GM23338 (cell line): ENCODE measurements at regions not wholly inside any gene's neighbourhood (a gene's known extent, or its start where the extent isn't known, plus 50 kb on each side); places are given as distances from the start of the nearest gene placed in this dataset.

Experiments
- ATAC-seq: fragments of 200-7000 bp; cut with Tn5 transposase; 3 replicates; pipeline ENCODE4 v1.9.1; 2020
- DNase-seq: peaks from one replicate; pipeline ENCODE4 v3.0.0-alpha.2; 2015; ENCODE audit warnings: low spot score
- H2AFZ ChIP-seq: fragments of 200-600 bp; sonication (generic); 2 replicates; pipeline ENCODE4 v1.8.0; 2016; ENCODE audit warnings: antibody characterized with exemption, mild to moderate bottlenecking, moderate library complexity
- H3F3A ChIP-seq: fragments of 200-600 bp; sonication (generic); replicated peaks from 2 replicates; pipeline ENCODE4 v1.8.0; 2017; ENCODE audit warnings: antibody characterized with exemption, mixed run types, low read depth
- H3K27ac ChIP-seq: fragments of 200-600 bp; sonication (generic); 2 replicates; pipeline ENCODE4 v1.6.1; 2016; ENCODE audit warnings: low read depth
- H3K27me3 ChIP-seq: fragments of 200-600 bp; sonication (generic); 2 replicates; pipeline ENCODE4 v1.8.0; 2016; ENCODE audit warnings: mild to moderate bottlenecking, mixed run types, moderate library complexity; ENCODE audit not compliant: insufficient read depth
- H3K36me3 ChIP-seq: fragments of 200-600 bp; sonication (generic); 2 replicates; pipeline ENCODE4 v1.8.0; 2016; ENCODE audit warnings: mild to moderate bottlenecking; ENCODE audit not compliant: insufficient read depth
- H3K4me1 ChIP-seq: fragments of 200-600 bp; sonication (generic); 2 replicates; pipeline ENCODE4 v1.8.0; 2016; ENCODE audit warnings: mild to moderate bottlenecking, moderate library complexity; ENCODE audit not compliant: insufficient read depth
- H3K4me2 ChIP-seq: fragments of 200-600 bp; sonication (generic); 2 replicates; pipeline ENCODE4 v1.7.1; 2017; ENCODE audit warnings: mixed run types
- H3K4me3 ChIP-seq: fragments of 200-600 bp; sonication (generic); 2 replicates; pipeline ENCODE4 v1.6.1; 2016; ENCODE audit warnings: mixed run types
- H3K79me2 ChIP-seq: fragments of 200-600 bp; sonication (generic); replicated peaks from 2 replicates; pipeline ENCODE4 v1.8.0; 2017; ENCODE audit warnings: mild to moderate bottlenecking; ENCODE audit not compliant: insufficient read depth
- H3K9me2 ChIP-seq: fragments of 200-600 bp; sonication (generic); 2 replicates; pipeline ENCODE4 v1.8.0; 2017; ENCODE audit not compliant: insufficient read depth
- H4K20me1 ChIP-seq: fragments of 200-600 bp; sonication (generic); replicated peaks from 2 replicates; pipeline ENCODE4 v1.8.0; 2017; ENCODE audit warnings: mild to moderate bottlenecking; ENCODE audit not compliant: insufficient read depth
- H3K27ac Mint-ChIP-seq: 2 replicates; pipeline ENCODE4 v1.8.0; 2020; ENCODE audit warnings: inconsistent platforms, mild to moderate bottlenecking, moderate library complexity, mixed read lengths
- H3K27me3 Mint-ChIP-seq: 3 replicates; pipeline ENCODE4 v1.8.0; 2022; ENCODE audit warnings: low read depth, mild to moderate bottlenecking, moderate library complexity, mixed read lengths, inconsistent platforms; ENCODE audit not compliant: insufficient read depth, poor library complexity
- H3K36me3 Mint-ChIP-seq: 3 replicates; pipeline ENCODE4 v1.8.0; 2021; ENCODE audit warnings: low read depth, mild to moderate bottlenecking, inconsistent platforms, moderate library complexity, mixed read lengths
- H3K4me1 Mint-ChIP-seq: 3 replicates; pipeline ENCODE4 v1.8.0; 2020; ENCODE audit warnings: mild to moderate bottlenecking, inconsistent platforms, mixed read lengths
- H3K4me3 Mint-ChIP-seq: 3 replicates; pipeline ENCODE4 v1.8.0; 2021; ENCODE audit warnings: moderate library complexity, mild to moderate bottlenecking, inconsistent platforms, mixed read lengths
- H3K9me3 Mint-ChIP-seq: 3 replicates; pipeline ENCODE4 v1.8.0; 2020; ENCODE audit warnings: moderate library complexity, mild to moderate bottlenecking, inconsistent platforms, mixed read lengths
- CTCF ChIP-seq, 2 experiments: fragments of 200-600 bp in 1 of 2; sonication (generic) in 1 of 2; conservative IDR thresholded peaks; 2 replicates each; pipeline versions ENCODE4 v1.5.1 to v1.6.1; 2016 to 2017; ENCODE audit warnings: antibody characterized with exemption in 2 of 2, low read depth in 2 of 2, mild to moderate bottlenecking in 2 of 2, moderate library complexity in 1 of 2
- ETS1 ChIP-seq: IDR thresholded peaks from 2 replicates; pipeline ENCODE4 v1.6.1; 2016; ENCODE audit warnings: antibody characterized with exemption
- EZH2 ChIP-seq: fragments of 200-600 bp; sonication (generic); IDR thresholded peaks from one replicate; pipeline ENCODE4 v1.8.0; 2017; ENCODE audit warnings: antibody characterized with exemption, mild to moderate bottlenecking, low read depth; ENCODE audit not compliant: unreplicated experiment
- EZH2phosphoT487 ChIP-seq: fragments of 200-600 bp; sonication (generic); IDR thresholded peaks from one replicate; pipeline ENCODE4 v1.8.1; 2018; ENCODE audit warnings: antibody characterized with exemption; ENCODE audit not compliant: unreplicated experiment
- NANOG ChIP-seq: IDR thresholded peaks from 2 replicates; pipeline ENCODE4 v1.6.1; 2016; ENCODE audit warnings: antibody characterized with exemption, borderline replicate concordance
- POLR2AphosphoS5 ChIP-seq: IDR thresholded peaks from 2 replicates; pipeline ENCODE4 v1.6.1; 2016; ENCODE audit warnings: antibody characterized with exemption, low read depth
- REST ChIP-seq: IDR thresholded peaks from one replicate; pipeline ENCODE4 v1.6.1; 2018; ENCODE audit warnings: antibody characterized with exemption; ENCODE audit not compliant: unreplicated experiment
- ZNF114 ChIP-seq: fragments of 250-450 bp; sonication (Bioruptor Pico); IDR thresholded peaks from 2 replicates; pipeline ENCODE4 v1.5.0; 2020; ENCODE audit warnings: mild to moderate bottlenecking, moderate library complexity
- ZNF331 ChIP-seq: fragments of 250-450 bp; sonication (Bioruptor Pico); IDR thresholded peaks from 2 replicates; pipeline ENCODE4 v1.5.0; 2020; ENCODE audit warnings: low read depth, mild to moderate bottlenecking, moderate library complexity
- TF ChIP-seq, protein P1 (sequence below): fragments of 250-450 bp; sonication (Bioruptor Pico); IDR thresholded peaks from 2 replicates; pipeline ENCODE4 v1.5.0; 2020; ENCODE audit warnings: mild to moderate bottlenecking, moderate library complexity

- no peaks in the 10 kb centered on the region for H3K79me2 ChIP-seq
- ATAC-seq (no peak), DNase-seq (no peak)
- no peak overlapping the region for H2AFZ ChIP-seq
- Mint-ChIP-seq H3K27me3 (no peaks in the 10 kb centered on the region), H3K27ac (no peak overlapping the region), H3K9me3 (peaks cover 13% of the 10 kb centered on the region), H3K4me1 (no peaks in the 10 kb centered on the region), H3K36me3 (peaks cover 8% of the 10 kb centered on the region; the same call in 2 of the 3 replicates), H3K4me3 (no peak overlapping the region)
- H3K4me1 ChIP-seq, result no peaks in the 10 kb centered on the region
- no peaks in the 10 kb centered on the region for H4K20me1 ChIP-seq
- H3K4me3 ChIP-seq, result no peak overlapping the region
- H3K9me2 ChIP-seq, result peaks cover 11% of the 10 kb centered on the region; the same call in 1 of the 2 replicates
- no peaks in the 10 kb centered on the region for H3K36me3 ChIP-seq
- H3F3A ChIP-seq, result no peaks in the 10 kb centered on the region
- H3K4me2 ChIP-seq, result no peak overlapping the region
- TF ChIP-seq CTCF (conservative IDR thresholded peaks at IDR 0.05; ENCODE audit: low read depth in 2 of 2), result no peak
- TF ChIP-seq ZNF331 (CRISPR knock-in tag), result no peak
- TF ChIP-seq NANOG, result no peak
- H3K27me3 ChIP-seq, result no peaks in the 10 kb centered on the region
- no peak overlapping the region for H3K27ac ChIP-seq
These were observed 339.6 kb downstream of the ANKRD50 start for GRCh38 chr4:124372916-124373315.

- H3K4me1 ChIP-seq, result no peaks in the 10 kb centered on the region
- no peak overlapping the region for H3K27ac ChIP-seq
- no peaks in the 10 kb centered on the region for H3K36me3 ChIP-seq
- no peaks in the 10 kb centered on the region for H4K20me1 ChIP-seq
- no peak for DNase-seq
- no peak overlapping the region for H3K4me3 ChIP-seq
- no peaks in the 10 kb centered on the region for H3F3A ChIP-seq
- no peaks in the 10 kb centered on the region for H3K27me3 Mint-ChIP-seq
- no peaks in the 10 kb centered on the region for H3K9me2 ChIP-seq
- H3K4me2 ChIP-seq, result no peak overlapping the region
- no peak overlapping the region for H3K4me3 Mint-ChIP-seq
- H3K79me2 ChIP-seq, result no peaks in the 10 kb centered on the region
- H3K27me3 ChIP-seq, result no peaks in the 10 kb centered on the region
- H3K36me3 Mint-ChIP-seq, result no peaks in the 10 kb centered on the region
- H3K9me3 Mint-ChIP-seq, result no peaks in the 10 kb centered on the region
- no peaks in the 10 kb centered on the region; the same call in 2 of the 3 replicates for H3K4me1 Mint-ChIP-seq
- H2AFZ ChIP-seq, result no peak overlapping the region
- no peak for ATAC-seq
- H3K27ac Mint-ChIP-seq, result no peak overlapping the region
- TF ChIP-seq POLR2AphosphoS5, result no peak
- TF ChIP-seq ZNF331 (CRISPR knock-in tag), result no peak
- no peak for TF ChIP-seq NANOG
- no peak for TF ChIP-seq ZNF114
- no peak for TF ChIP-seq REST
- TF ChIP-seq, protein P1, sequence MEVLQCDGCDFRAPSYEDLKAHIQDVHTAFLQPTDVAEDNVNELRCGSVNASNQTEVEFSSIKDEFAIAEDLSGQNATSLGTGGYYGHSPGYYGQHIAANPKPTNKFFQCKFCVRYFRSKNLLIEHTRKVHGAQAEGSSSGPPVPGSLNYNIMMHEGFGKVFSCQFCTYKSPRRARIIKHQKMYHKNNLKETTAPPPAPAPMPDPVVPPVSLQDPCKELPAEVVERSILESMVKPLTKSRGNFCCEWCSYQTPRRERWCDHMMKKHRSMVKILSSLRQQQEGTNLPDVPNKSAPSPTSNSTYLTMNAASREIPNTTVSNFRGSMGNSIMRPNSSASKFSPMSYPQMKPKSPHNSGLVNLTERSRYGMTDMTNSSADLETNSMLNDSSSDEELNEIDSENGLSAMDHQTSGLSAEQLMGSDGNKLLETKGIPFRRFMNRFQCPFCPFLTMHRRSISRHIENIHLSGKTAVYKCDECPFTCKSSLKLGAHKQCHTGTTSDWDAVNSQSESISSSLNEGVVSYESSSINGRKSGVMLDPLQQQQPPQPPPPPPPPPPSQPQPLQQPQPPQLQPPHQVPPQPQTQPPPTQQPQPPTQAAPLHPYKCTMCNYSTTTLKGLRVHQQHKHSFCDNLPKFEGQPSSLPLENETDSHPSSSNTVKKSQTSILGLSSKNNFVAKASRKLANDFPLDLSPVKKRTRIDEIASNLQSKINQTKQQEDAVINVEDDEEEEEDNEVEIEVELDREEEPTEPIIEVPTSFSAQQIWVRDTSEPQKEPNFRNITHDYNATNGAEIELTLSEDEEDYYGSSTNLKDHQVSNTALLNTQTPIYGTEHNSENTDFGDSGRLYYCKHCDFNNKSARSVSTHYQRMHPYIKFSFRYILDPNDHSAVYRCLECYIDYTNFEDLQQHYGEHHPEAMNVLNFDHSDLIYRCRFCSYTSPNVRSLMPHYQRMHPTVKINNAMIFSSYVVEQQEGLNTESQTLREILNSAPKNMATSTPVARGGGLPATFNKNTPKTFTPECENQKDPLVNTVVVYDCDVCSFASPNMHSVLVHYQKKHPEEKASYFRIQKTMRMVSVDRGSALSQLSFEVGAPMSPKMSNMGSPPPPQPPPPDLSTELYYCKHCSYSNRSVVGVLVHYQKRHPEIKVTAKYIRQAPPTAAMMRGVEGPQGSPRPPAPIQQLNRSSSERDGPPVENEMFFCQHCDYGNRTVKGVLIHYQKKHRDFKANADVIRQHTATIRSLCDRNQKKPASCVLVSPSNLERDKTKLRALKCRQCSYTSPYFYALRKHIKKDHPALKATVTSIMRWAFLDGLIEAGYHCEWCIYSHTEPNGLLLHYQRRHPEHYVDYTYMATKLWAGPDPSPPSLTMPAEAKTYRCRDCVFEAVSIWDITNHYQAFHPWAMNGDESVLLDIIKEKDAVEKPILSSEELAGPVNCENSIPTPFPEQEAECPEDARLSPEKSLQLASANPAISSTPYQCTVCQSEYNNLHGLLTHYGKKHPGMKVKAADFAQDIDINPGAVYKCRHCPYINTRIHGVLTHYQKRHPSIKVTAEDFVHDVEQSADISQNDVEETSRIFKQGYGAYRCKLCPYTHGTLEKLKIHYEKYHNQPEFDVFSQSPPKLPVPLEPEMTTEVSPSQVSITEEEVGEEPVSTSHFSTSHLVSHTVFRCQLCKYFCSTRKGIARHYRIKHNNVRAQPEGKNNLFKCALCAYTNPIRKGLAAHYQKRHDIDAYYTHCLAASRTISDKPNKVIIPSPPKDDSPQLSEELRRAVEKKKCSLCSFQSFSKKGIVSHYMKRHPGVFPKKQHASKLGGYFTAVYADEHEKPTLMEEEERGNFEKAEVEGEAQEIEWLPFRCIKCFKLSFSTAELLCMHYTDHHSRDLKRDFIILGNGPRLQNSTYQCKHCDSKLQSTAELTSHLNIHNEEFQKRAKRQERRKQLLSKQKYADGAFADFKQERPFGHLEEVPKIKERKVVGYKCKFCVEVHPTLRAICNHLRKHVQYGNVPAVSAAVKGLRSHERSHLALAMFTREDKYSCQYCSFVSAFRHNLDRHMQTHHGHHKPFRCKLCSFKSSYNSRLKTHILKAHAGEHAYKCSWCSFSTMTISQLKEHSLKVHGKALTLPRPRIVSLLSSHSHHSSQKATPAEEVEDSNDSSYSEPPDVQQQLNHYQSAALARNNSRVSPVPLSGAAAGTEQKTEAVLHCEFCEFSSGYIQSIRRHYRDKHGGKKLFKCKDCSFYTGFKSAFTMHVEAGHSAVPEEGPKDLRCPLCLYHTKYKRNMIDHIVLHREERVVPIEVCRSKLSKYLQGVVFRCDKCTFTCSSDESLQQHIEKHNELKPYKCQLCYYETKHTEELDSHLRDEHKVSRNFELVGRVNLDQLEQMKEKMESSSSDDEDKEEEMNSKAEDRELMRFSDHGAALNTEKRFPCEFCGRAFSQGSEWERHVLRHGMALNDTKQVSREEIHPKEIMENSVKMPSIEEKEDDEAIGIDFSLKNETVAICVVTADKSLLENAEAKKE (CRISPR knock-in tag), result no peak
- TF ChIP-seq EZH2phosphoT487, result no peak
- no peak for TF ChIP-seq EZH2
- no peak for TF ChIP-seq ETS1
These were observed 326.4 kb downstream of the ANKRD50 start for GRCh38 chr4:124386163-124386562.
